ENCODE measurements at regions not wholly inside any gene's neighbourhood (a gene's known extent, or its start where the extent isn't known, plus 50 kb on each side); places are given as distances from the start of the nearest gene placed in this dataset.
A peak's percentile ranks its signal among the peaks of the same experiment; 100 is the strongest.
"Not testable (repeated sequence)": the region's sequence is repeated elsewhere in the genome, so short reads cannot be mapped to it uniquely, and the experiment has no call there.

- DNase-seq = no peak
These were observed 927.4 kb upstream of the LRFN5 start for GRCh38 chr14:40679256-40679655.

GRCh38 chr14:40677206-40677605 lies 929.5 kb upstream of the LRFN5 start:
- DNase-seq = not testable (repeated sequence)

GRCh38 chr14:40674502-40674901 lies 932.2 kb upstream of the LRFN5 start:
- no peak for DNase-seq

GRCh38 chr14:40656311-40656710 lies 950.4 kb upstream of the LRFN5 start:
- peak in 2 of 3 experiments; percentile 14 to 72 for DNase-seq

- no peak for DNase-seq
These were observed 954.5 kb upstream of the LRFN5 start for GRCh38 chr14:40652089-40652691.

- DNase-seq = no peak
These were observed 976.2 kb upstream of the LRFN5 start for GRCh38 chr14:40630471-40630870.

- DNase-seq = peak in 1 of 3 experiments; percentile 8
These were observed 977.0 kb upstream of the LRFN5 start for GRCh38 chr14:40629551-40630137.

- DNase-seq = no peak
These were observed 977.5 kb upstream of the LRFN5 start for GRCh38 chr14:40629144-40629543.

- peak; percentile 8 to 77 (median 18) for DNase-seq
These were observed 983.0 kb upstream of the LRFN5 start for GRCh38 chr14:40623643-40624042.

- no peak for DNase-seq
These were observed 988.3 kb upstream of the LRFN5 start for GRCh38 chr14:40618225-40618898.

- DNase-seq = no peak
These were observed 990.1 kb upstream of the LRFN5 start for GRCh38 chr14:40616579-40616978.

- DNase-seq = no peak
These were observed 1005.6 kb upstream of the LRFN5 start for GRCh38 chr14:40601063-40601462.

GRCh38 chr14:40599725-40600124 lies 1007.0 kb upstream of the LRFN5 start:
- DNase-seq = no peak

- peak in 2 of 3 experiments; percentile 22 to 53 for DNase-seq
These were observed 1025.4 kb upstream of the LRFN5 start for GRCh38 chr14:40581264-40581663.

- no peak for DNase-seq
These were observed 1029.7 kb upstream of the LRFN5 start for GRCh38 chr14:40576880-40577478.

GRCh38 chr14:40574780-40575179 lies 1031.9 kb upstream of the LRFN5 start:
- peak in 1 of 3 experiments; percentile 22 for DNase-seq

- DNase-seq = no peak
These were observed 1081.4 kb upstream of the LRFN5 start for GRCh38 chr14:40525314-40525713.

- DNase-seq = no peak
These were observed 1083.6 kb upstream of the LRFN5 start for GRCh38 chr14:40523123-40523522.

GRCh38 chr14:40494483-40494882 lies 1062.2 kb upstream of the FBXO33 start:
- no peak for DNase-seq

GRCh38 chr14:40487824-40488223 lies 1055.6 kb upstream of the FBXO33 start:
- no peak for DNase-seq

GRCh38 chr14:40485688-40486087 lies 1053.5 kb upstream of the FBXO33 start:
- DNase-seq = no peak

- no peak for DNase-seq
These were observed 1043.8 kb upstream of the FBXO33 start for GRCh38 chr14:40476005-40476404.

- DNase-seq = no peak
These were observed 1035.7 kb upstream of the FBXO33 start for GRCh38 chr14:40467969-40468368.

- no peak for DNase-seq
These were observed 1032.3 kb upstream of the FBXO33 start for GRCh38 chr14:40464531-40464930.

Data from NCI-H1417 (cell line).